ENCODE measurements at regions not wholly inside any gene's neighbourhood (a gene's known extent, or its start where the extent isn't known, plus 50 kb on each side); places are given as distances from the start of the nearest gene placed in this dataset.

DNA sequence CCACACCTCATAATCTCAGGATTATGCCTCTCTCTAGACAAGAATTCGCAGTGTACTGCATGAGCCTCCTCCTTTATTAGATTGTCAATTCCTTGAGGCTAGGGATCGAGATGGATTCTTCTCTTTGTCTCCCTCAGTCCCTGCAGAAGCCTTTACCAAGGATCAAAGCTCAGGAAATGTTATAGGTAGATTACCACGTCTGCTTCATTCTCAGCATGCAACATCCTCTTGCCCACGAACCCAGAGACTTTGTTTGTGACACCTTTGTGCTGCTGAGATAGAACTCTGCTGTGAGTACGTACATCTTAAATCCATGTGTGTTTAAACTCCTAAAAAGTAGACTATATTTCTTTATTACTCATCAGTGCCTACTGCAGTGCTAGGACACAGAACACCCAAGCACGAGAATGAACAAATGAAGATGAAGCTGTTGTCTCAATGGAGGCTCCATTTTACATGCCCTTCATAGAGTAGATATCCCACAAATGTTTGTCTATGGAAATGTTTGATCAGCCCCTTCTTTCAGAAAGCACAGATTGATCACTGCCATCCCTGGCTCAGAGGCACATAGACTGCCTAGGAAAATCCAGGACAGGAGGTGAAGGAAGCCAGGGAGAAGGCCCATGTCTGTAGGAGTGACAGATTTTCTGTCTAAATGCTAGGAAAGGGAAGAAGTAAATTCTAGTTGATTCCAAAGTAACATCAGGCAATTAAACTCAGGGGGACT lies 98.8 kb upstream of the KLHL29 start:
- no peak for ATAC-seq
- peaks cover 0 to 5% of the 10 kb centered on the region in 2 donors for H3K9me3 Mint-ChIP-seq
- DNase-seq (ENCODE audit: low spot score in 2 of 2) = no peak
- no peak overlapping the region for H3K27ac Mint-ChIP-seq
- no peaks in the 10 kb centered on the region for H3K36me3 Mint-ChIP-seq

GRCh38 chr2:23286758-23287704 lies 97.9 kb upstream of the KLHL29 start:
- ATAC-seq (no peak), DNase-seq (ENCODE audit: low spot score in 2 of 2) (no peak)
- no peak overlapping the region for H3K27ac Mint-ChIP-seq
- peaks cover 0 to 5% of the 10 kb centered on the region in 2 donors for H3K9me3 Mint-ChIP-seq
- H3K36me3 Mint-ChIP-seq = no peaks in the 10 kb centered on the region

DNA sequence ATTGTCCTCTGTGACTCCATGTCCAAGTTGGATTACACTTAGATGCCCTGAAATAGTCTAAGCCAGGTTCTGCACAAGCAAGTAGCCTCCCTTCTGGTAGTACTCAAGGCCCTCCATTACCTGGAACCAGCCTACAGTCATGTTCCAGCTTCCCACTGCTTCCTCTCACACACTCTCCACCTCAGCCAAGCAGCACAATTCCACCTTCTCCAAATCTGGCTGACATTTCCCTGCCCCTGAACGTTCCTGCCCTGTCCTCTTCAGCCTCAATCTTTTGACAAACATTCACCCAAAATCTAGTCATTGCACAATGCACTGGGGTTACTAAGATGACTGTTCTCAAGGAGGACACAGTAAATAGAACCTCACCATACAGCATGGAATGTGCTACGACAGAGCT lies 95.3 kb upstream of the KLHL29 start:
- Mint-ChIP-seq H3K36me3 (no peaks in the 10 kb centered on the region), H3K27ac (no peak overlapping the region), H3K9me3 (no peaks in the 10 kb centered on the region)
- DNase-seq (ENCODE audit: low spot score in 2 of 2) (no peak), ATAC-seq (no peak)

DNA sequence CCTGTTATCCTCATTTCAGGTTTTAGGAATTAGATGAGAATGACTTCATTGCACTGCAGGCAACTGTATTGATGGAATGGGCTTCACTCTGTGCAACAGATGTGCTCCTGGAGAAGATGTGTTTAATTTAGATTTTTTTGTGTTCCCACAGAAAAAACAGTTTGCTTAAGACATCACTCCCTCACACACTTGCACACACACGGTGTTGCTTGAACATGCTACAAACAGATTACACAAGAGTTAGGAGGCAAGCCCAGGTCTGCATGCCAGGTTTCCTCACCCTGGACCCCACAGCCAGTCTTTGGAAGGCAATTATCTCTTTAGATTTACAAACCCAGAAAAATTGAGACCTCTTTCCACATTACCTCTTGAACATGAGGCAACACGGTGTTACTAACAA lies 93.7 kb upstream of the KLHL29 start:
- Mint-ChIP-seq H3K27ac (no peak overlapping the region), H3K9me3 (no peaks in the 10 kb centered on the region), H3K36me3 (no peaks in the 10 kb centered on the region)
- DNase-seq (ENCODE audit: low spot score in 2 of 2) (no peak), ATAC-seq (no peak)

GRCh38 chr2:23292024-23292423 lies 93.0 kb upstream of the KLHL29 start:
- H3K36me3 Mint-ChIP-seq = no peaks in the 10 kb centered on the region
- H3K27ac Mint-ChIP-seq = no peak overlapping the region
- ATAC-seq (no peak), DNase-seq (ENCODE audit: low spot score in 2 of 2) (no peak)
- H3K9me3 Mint-ChIP-seq = no peaks in the 10 kb centered on the region

DNA sequence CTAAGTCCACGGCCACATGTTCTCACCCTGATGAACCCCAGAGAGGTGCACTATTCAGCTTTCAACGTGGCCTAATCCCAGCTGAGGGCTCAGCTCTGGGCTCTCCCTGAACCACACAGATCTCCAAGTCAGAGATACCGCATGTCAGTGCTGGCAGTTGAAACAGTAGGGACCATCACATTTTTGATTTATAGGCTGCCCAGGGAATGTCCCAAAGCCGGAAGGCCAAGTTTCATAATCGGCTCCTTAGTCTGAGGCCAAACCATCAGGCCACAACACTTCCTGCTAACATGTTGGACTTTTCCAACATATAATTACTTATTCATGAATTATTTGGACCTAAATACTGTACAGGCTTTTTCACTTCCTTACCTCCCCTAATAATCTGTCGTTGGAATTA lies 91.9 kb upstream of the KLHL29 start:
- no peaks in the 10 kb centered on the region for H3K9me3 Mint-ChIP-seq
- DNase-seq (ENCODE audit: low spot score in 2 of 2) = no peak
- ATAC-seq = no peak
- H3K36me3 Mint-ChIP-seq = no peaks in the 10 kb centered on the region
- H3K27ac Mint-ChIP-seq = no peak overlapping the region

DNA sequence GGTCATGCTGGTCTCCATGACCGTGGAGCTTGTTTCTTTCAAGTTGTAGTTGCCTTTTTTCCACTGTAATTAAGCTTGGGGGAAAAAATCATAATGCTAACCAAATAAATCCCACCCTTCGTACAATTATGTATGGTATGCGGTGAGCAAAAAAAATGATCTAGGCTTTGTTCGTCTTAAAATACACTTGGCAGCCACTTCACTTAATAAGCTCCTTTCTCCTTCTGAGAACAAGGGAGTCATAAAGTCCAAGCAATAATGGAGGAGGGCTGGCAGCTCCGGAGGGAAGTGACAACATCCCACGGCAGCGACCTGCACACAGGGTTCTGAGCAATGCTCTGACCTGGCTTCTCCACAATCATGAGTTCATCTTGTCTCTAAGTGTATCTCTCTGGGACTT lies 91.2 kb upstream of the KLHL29 start:
- ATAC-seq = no peak
- no peaks in the 10 kb centered on the region for H3K9me3 Mint-ChIP-seq
- H3K36me3 Mint-ChIP-seq = no peaks in the 10 kb centered on the region
- no peak overlapping the region for H3K27ac Mint-ChIP-seq
- no peak for DNase-seq (ENCODE audit: low spot score in 2 of 2)

- no peak overlapping the region for H3K27ac Mint-ChIP-seq
- ATAC-seq (no peak), DNase-seq (ENCODE audit: low spot score in 2 of 2) (no peak)
- H3K9me3 Mint-ChIP-seq = no peaks in the 10 kb centered on the region
- H3K36me3 Mint-ChIP-seq = no peaks in the 10 kb centered on the region
Measured at GRCh38 chr2:23294238-23294637, 90.7 kb upstream of the KLHL29 start.

GRCh38 chr2:23296691-23297090 lies 88.3 kb upstream of the KLHL29 start:
- H3K27ac Mint-ChIP-seq = no peak overlapping the region
- no peak for DNase-seq (ENCODE audit: low spot score in 2 of 2)
- no peaks in the 10 kb centered on the region for H3K9me3 Mint-ChIP-seq
- ATAC-seq = no peak
- H3K36me3 Mint-ChIP-seq = no peaks in the 10 kb centered on the region

- DNase-seq (ENCODE audit: low spot score in 2 of 2) (no peak), ATAC-seq (no peak)
- Mint-ChIP-seq H3K9me3 (no peaks in the 10 kb centered on the region), H3K36me3 (no peaks in the 10 kb centered on the region), H3K27ac (no peak overlapping the region)
Measured at GRCh38 chr2:23297112-23297511, 87.9 kb upstream of the KLHL29 start.

GRCh38 chr2:23298551-23298950 lies 86.4 kb upstream of the KLHL29 start:
- Mint-ChIP-seq H3K9me3 (no peaks in the 10 kb centered on the region), H3K27ac (no peak overlapping the region), H3K36me3 (no peaks in the 10 kb centered on the region)
- ATAC-seq (no peak), DNase-seq (ENCODE audit: low spot score in 2 of 2) (no peak)

- no peak overlapping the region for H3K27ac Mint-ChIP-seq
- H3K9me3 Mint-ChIP-seq = peaks cover 0 to 4% of the 10 kb centered on the region in 2 donors
- no peaks in the 10 kb centered on the region for H3K36me3 Mint-ChIP-seq
- DNase-seq (ENCODE audit: low spot score in 2 of 2) (no peak), ATAC-seq (no peak)
Measured at GRCh38 chr2:23299476-23300195, 85.3 kb upstream of the KLHL29 start.

DNA sequence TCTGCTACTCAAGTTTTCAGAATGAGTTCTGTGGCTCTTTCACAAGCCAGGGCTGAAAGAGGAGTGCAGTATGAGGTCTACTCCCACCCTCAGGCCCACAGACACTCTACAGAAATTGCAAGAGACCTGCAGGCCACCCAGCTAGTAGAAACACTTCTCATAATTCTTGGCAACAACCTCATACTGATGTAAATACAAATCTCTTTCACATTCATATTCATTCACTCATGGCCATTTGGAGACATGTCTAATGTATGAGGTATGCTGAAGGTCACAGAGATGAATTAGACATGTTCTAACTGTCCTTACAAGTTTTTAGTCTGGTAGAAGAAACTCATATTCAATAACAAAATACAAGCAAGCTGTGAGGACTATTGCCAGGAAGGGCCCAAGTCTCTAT lies 83.8 kb upstream of the KLHL29 start:
- Mint-ChIP-seq H3K27ac (no peak overlapping the region), H3K36me3 (no peaks in the 10 kb centered on the region), H3K9me3 (peaks cover 0 to 4% of the 10 kb centered on the region in 2 donors)
- DNase-seq (ENCODE audit: low spot score in 2 of 2) = no peak
- no peak for ATAC-seq

DNA sequence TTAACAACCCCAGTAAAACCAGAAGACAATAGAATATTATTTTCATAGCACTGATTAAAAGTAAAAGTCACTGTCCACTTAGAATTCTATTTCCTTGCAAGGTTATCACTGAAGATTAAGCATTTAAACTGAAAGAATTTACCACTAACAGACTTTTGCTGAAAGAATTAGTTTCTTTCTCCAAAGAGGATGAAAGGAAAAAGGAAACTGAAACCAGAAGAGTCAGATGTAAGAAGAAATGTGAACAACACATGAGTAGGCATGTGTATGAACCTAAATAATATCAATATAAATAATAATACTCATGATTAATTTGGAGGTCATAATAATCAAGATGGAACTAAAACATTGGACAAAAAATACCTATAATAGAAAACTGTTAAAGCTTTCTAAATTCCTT lies 82.4 kb upstream of the KLHL29 start:
- Mint-ChIP-seq H3K36me3 (no peaks in the 10 kb centered on the region), H3K9me3 (peaks cover 0 to 4% of the 10 kb centered on the region in 2 donors), H3K27ac (no peak overlapping the region)
- DNase-seq (ENCODE audit: low spot score in 2 of 2) (no peak), ATAC-seq (no peak)

DNA sequence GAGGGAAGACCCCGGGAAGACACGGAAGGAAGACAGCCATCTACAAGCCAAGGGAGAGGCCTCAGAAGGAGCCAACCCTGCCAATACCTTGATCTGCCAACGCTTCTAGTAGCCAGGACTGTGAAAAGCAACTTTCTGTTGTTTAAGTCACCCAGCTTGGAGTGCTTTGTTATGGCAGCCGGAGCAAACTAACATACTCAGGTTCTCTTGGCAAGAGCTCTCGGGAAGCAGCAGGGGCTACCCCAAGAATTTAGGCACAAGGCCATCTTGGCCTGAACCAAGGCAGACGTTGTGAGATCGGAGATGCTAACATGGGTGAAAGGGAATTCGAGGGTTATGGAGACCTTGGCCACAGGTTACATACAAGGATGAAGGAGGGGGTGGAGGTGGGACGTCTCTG lies 78.6 kb upstream of the KLHL29 start:
- H3K27ac Mint-ChIP-seq = no peak overlapping the region
- no peaks in the 10 kb centered on the region for H3K36me3 Mint-ChIP-seq
- H3K9me3 Mint-ChIP-seq = peaks cover 0 to 4% of the 10 kb centered on the region in 2 donors
- no peak for ATAC-seq
- DNase-seq (ENCODE audit: low spot score in 2 of 2) = no peak

GRCh38 chr2:23311186-23311585 lies 73.8 kb upstream of the KLHL29 start:
- ATAC-seq = no peak
- no peak for DNase-seq (ENCODE audit: low spot score in 2 of 2)
- Mint-ChIP-seq H3K36me3 (no peaks in the 10 kb centered on the region), H3K9me3 (peaks cover 0 to 5% of the 10 kb centered on the region in 2 donors), H3K27ac (no peak overlapping the region)

DNA sequence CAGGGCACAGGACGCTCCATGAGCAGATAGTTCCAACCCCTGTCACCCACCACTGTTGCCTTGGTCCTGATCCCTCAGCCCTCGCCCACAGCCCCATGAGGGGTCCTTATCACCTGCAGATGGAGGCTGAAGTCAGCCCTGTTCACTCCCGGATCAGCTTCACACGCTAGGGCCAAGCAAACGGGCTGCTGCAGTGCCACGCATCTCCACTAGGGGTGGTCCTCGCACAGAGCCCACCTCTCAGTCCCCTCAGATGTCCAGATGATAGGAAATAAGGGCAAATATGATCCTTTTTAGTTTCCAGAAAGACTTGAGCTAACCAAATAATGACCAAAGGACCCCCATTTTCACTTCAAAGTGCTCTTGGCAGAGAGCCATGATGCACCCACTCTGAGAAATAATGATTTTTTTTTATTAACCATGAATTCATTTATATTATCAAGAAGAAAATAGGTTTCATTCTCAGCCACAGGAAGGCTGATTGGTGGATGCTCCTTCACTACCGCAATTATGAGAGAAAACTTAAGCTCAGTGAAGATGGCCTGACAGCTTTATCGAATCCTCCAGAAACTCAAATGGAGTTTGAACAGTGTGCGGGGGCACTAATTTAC lies 71.9 kb upstream of the KLHL29 start:
- peak in 1 of 2 donors; percentile 52 for DNase-seq (ENCODE audit: low spot score in 2 of 2)
- no peaks in the 10 kb centered on the region for H3K36me3 Mint-ChIP-seq
- peaks cover 0 to 5% of the 10 kb centered on the region in 2 donors for H3K9me3 Mint-ChIP-seq
- peak in 1 of 2 donors; percentile 58 for ATAC-seq
- H3K27ac Mint-ChIP-seq = no peak overlapping the region

Data from activated naive CD4-positive, alpha-beta T cell treated with anti-CD3 and anti-CD28 coated beads, Interleukin-2, amount 50 U/mL, for 72 hours (primary cell).